BJ (cell line): ENCODE measurements at regions not wholly inside any gene's neighbourhood (a gene's known extent, or its start where the extent isn't known, plus 50 kb on each side); places are given as distances from the start of the nearest gene placed in this dataset.

Experiments
- CTCF ChIA-PET: fragments of 350-600 bp; formaldehyde crosslinking; extraction: SDS; loops from one replicate; lab custom pipeline; 2021; ENCODE audit warnings: antibody characterized with exemption, inconsistent platforms; lab: Yijun Ruan, JAX
- POLR2A ChIA-PET: fragments of 300-600 bp; sonication (Branson Sonifier 250); formaldehyde crosslinking; extraction: SDS; loops from one replicate; lab custom pipeline; 2021; ENCODE audit warnings: antibody characterized with exemption; lab: Charles Lee
- DNase-seq: peaks from one replicate; pipeline ENCODE4 v3.0.0-alpha.2; 2011; ENCODE audit warnings: low read depth
- H3K27me3 ChIP-seq: 2 replicates; pipeline ENCODE4 v1.6.0; 2011; ENCODE audit warnings: low read length; ENCODE audit not compliant: control insufficient read depth, insufficient read depth
- H3K36me3 ChIP-seq: 2 replicates; pipeline ENCODE4 v1.5.1; 2011; ENCODE audit warnings: low read length; ENCODE audit not compliant: control insufficient read depth, insufficient read depth
- H3K4me3 ChIP-seq: 2 replicates; pipeline ENCODE4 v1.5.1; 2011; ENCODE audit warnings: low read depth, mild to moderate bottlenecking, control low read depth, low read length
- CTCF ChIP-seq: IDR thresholded peaks from 2 replicates; pipeline ENCODE4 v1.5.1; 2011; ENCODE audit warnings: low read depth, mild to moderate bottlenecking, control low read depth, inconsistent platforms, low read length, moderate library complexity; ENCODE audit not compliant: insufficient read depth

GRCh38 chr21:24590261-24590660 is 1017.0 kb downstream of the MRPL39 start:
- CTCF ChIA-PET, result interaction anchor here (0.5 kb wide), 1 partner anchor 544 kb away, joined by 3 read pairs; no protein-coding TSS in a partner anchor
- Histone ChIP-seq H3K36me3 (no peaks in the 10 kb centered on the region), H3K4me3 (no peak overlapping the region), H3K27me3 (no peaks in the 10 kb centered on the region)
- POLR2A ChIA-PET, result no interaction called here
- TF ChIP-seq CTCF, result no peak
- DNase-seq, result no peak

GRCh38 chr21:24583473-24583872 is 1023.8 kb downstream of the MRPL39 start:
- Histone ChIP-seq H3K27me3 (no peaks in the 10 kb centered on the region), H3K4me3 (no peak overlapping the region), H3K36me3 (no peaks in the 10 kb centered on the region)
- DNase-seq, result no peak
- ChIA-PET CTCF (no interaction called here), POLR2A (no interaction called here)
- no peak for TF ChIP-seq CTCF

- Histone ChIP-seq H3K36me3 (no peaks in the 10 kb centered on the region), H3K27me3 (no peaks in the 10 kb centered on the region), H3K4me3 (no peak overlapping the region)
- DNase-seq, result no peak
- ChIA-PET POLR2A (no interaction called here), CTCF (no interaction called here)
- no peak for TF ChIP-seq CTCF
Observed at GRCh38 chr21:24577301-24577700, 1030.0 kb downstream of the MRPL39 start.

- no peak for DNase-seq
- no peak for TF ChIP-seq CTCF
- Histone ChIP-seq H3K27me3 (no peaks in the 10 kb centered on the region), H3K4me3 (no peak overlapping the region), H3K36me3 (no peaks in the 10 kb centered on the region)
- ChIA-PET CTCF (no interaction called here), POLR2A (no interaction called here)
Observed at GRCh38 chr21:24561291-24561690, 1046.0 kb downstream of the MRPL39 start.

GRCh38 chr21:24552491-24552890 is 1054.8 kb downstream of the MRPL39 start:
- no peak for TF ChIP-seq CTCF
- no peaks in the 10 kb centered on the region for H3K27me3 ChIP-seq
- H3K36me3 ChIP-seq, result no peaks in the 10 kb centered on the region
- no peak overlapping the region for H3K4me3 ChIP-seq
- CTCF ChIA-PET, result no interaction called here
- POLR2A ChIA-PET, result no interaction called here
- no peak for DNase-seq
